Fibroblast of lung (primary cell): ENCODE measurements at regions not wholly inside any gene's neighbourhood (a gene's known extent, or its start where the extent isn't known, plus 50 kb on each side); places are given as distances from the start of the nearest gene placed in this dataset.

Experiments
- DNase-seq, 2 donors: peaks; one replicate each; pipeline versions ENCODE4 v3.0.0 to v3.0.0-alpha.2; 2010; ENCODE audit warnings: low read depth in 2 of 2
- H2AFZ ChIP-seq: 2 replicates; pipeline ENCODE4 v1.5.1; 2012; ENCODE audit warnings: low read length, control low read depth, inconsistent platforms
- H3K27ac ChIP-seq: 2 replicates; pipeline ENCODE4 v1.5.1; 2011; ENCODE audit warnings: low read length, control low read depth; ENCODE audit not compliant: insufficient read depth
- H3K27me3 ChIP-seq: 2 replicates; pipeline ENCODE4 v1.5.1; 2011; ENCODE audit warnings: mild to moderate bottlenecking, low read length; ENCODE audit not compliant: control insufficient read depth, insufficient read depth
- H3K36me3 ChIP-seq: 2 replicates; pipeline ENCODE4 v1.5.1; 2011; ENCODE audit warnings: low read length; ENCODE audit not compliant: control insufficient read depth, insufficient read depth
- H3K4me1 ChIP-seq: 2 replicates; pipeline ENCODE4 v1.5.1; 2011; ENCODE audit warnings: low read length; ENCODE audit not compliant: control insufficient read depth, insufficient read depth; ENCODE audit errors: extremely low read depth
- H3K4me2 ChIP-seq: 2 replicates; pipeline ENCODE4 v1.5.1; 2011; ENCODE audit warnings: low read length, control low read depth; ENCODE audit not compliant: insufficient read depth; ENCODE audit errors: extremely low read depth
- H3K4me3 ChIP-seq, 4 experiments: fragments of 200-600 bp in 1 of 4; sonication (generic) in 1 of 4; replicated peaks in 1 of 4; 2 replicates each; pipeline ENCODE4 v1.5.1; 2011 to 2016; ENCODE audit warnings: low read length in 4 of 4, low read depth in 3 of 4, mild to moderate bottlenecking in 3 of 4, control low read depth in 2 of 4, inconsistent platforms in 1 of 4, mixed read lengths in 1 of 4; ENCODE audit not compliant: insufficient read depth in 1 of 4; ENCODE audit errors: control extremely low read depth in 1 of 4
- H3K79me2 ChIP-seq: 2 replicates; pipeline ENCODE4 v1.5.1; 2012; ENCODE audit warnings: mild to moderate bottlenecking, low read length, inconsistent platforms; ENCODE audit not compliant: control insufficient read depth, insufficient read depth
- H3K9ac ChIP-seq: 2 replicates; pipeline ENCODE4 v1.5.1; 2011; ENCODE audit warnings: mild to moderate bottlenecking, low read length, control low read depth; ENCODE audit not compliant: insufficient read depth
- H3K9me3 ChIP-seq: 2 replicates; pipeline ENCODE4 v1.5.1; 2012; ENCODE audit warnings: low read depth, low read length; ENCODE audit not compliant: control insufficient read depth, insufficient read depth
- H4K20me1 ChIP-seq: 2 replicates; pipeline ENCODE4 v1.5.1; 2011; ENCODE audit warnings: low read length; ENCODE audit not compliant: control insufficient read depth, insufficient read depth; ENCODE audit errors: extremely low read depth
- CTCF ChIP-seq, 2 donors: IDR thresholded peaks in 1 of 2; conservative IDR thresholded peaks in 1 of 2; 1 replicate in 1 of 2; 2 replicates in 1 of 2; pipeline ENCODE4 v1.5.1; 2011 to 2012; ENCODE audit warnings: low read length in 2 of 2, control low read depth in 1 of 2, inconsistent platforms in 1 of 2, low read depth in 1 of 2, mild to moderate bottlenecking in 1 of 2
- EZH2 ChIP-seq: IDR thresholded peaks from 2 replicates; pipeline ENCODE4 v1.5.1; 2012; ENCODE audit warnings: low read length, control low read depth, mild to moderate bottlenecking; ENCODE audit errors: missing control alignments

GRCh38 chr4:142976482-142976881, 130.4 kb upstream of the INPP4B start:
- no peak for TF ChIP-seq EZH2
- no peak for TF ChIP-seq CTCF (conservative IDR thresholded peaks at IDR 0.05 in 1 of 2, IDR thresholded peaks at IDR 0.05 in 1 of 2; ENCODE audit: low read depth in 1 of 2, low read length in 2 of 2)
- Histone ChIP-seq H3K9ac (no peak overlapping the region), H4K20me1 (no peaks in the 10 kb centered on the region), H3K9me3 (no peaks in the 10 kb centered on the region), H3K4me1 (no peaks in the 10 kb centered on the region), H3K79me2 (no peaks in the 10 kb centered on the region), H3K27ac (no peak overlapping the region), H2AFZ (no peak overlapping the region), H3K27me3 (no peaks in the 10 kb centered on the region), H3K4me2 (no peak overlapping the region), H3K4me3 (no peak overlapping the region), H3K36me3 (no peaks in the 10 kb centered on the region)
- DNase-seq = no peak

DNA sequence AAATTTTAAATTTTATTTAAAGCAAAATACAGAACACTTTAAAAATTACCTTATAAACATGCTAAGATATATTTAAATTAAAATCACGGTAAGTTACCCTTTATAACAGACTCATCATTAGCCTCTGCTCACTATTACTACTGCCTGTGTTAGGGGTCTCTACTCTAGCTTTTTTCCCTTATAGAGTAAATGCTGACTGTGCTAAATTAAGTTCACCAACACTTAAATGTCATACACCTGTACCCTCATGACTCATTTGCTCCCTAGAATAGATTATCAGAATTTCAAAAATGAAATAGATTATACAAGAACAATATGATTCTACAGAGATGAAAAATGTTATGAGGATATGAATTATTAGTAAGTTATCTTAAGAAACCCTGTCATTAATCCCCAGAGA, 131.1 kb upstream of the INPP4B start:
- Histone ChIP-seq H3K4me3 (no peak overlapping the region), H3K4me1 (no peaks in the 10 kb centered on the region), H3K9me3 (no peaks in the 10 kb centered on the region), H4K20me1 (no peaks in the 10 kb centered on the region), H3K79me2 (no peaks in the 10 kb centered on the region), H3K9ac (no peak overlapping the region), H2AFZ (no peak overlapping the region), H3K36me3 (no peaks in the 10 kb centered on the region), H3K27ac (no peak overlapping the region), H3K4me2 (no peak overlapping the region), H3K27me3 (no peaks in the 10 kb centered on the region)
- no peak for DNase-seq
- no peak for TF ChIP-seq EZH2
- no peak for TF ChIP-seq CTCF (conservative IDR thresholded peaks at IDR 0.05 in 1 of 2, IDR thresholded peaks at IDR 0.05 in 1 of 2; ENCODE audit: low read depth in 1 of 2, low read length in 2 of 2)

DNA sequence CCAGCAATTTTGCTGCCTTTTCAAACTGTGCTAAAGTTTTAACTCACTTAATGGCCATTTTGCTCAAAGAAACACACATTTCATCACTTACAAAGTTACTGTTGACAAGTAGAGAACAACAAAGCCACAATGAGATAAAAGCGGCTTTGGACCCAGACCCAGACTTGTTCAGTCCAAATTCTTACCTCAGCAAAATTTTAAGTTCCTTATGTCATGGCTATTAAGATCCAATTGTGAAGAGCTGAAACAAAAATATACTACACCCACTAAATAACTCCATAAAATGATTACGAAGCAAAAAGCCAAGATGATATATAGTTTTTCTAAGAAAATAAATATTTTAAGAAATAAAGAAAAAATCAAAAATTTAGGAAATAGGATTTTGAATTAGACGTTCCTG, 137.0 kb upstream of the INPP4B start:
- TF ChIP-seq EZH2 = no peak
- no peak for TF ChIP-seq CTCF (conservative IDR thresholded peaks at IDR 0.05 in 1 of 2, IDR thresholded peaks at IDR 0.05 in 1 of 2; ENCODE audit: low read depth in 1 of 2, low read length in 2 of 2)
- no peaks in the 10 kb centered on the region for H3K36me3 ChIP-seq
- no peak overlapping the region for H3K9ac ChIP-seq
- H3K27ac ChIP-seq = no peak overlapping the region
- no peaks in the 10 kb centered on the region for H3K4me1 ChIP-seq
- no peak for DNase-seq
- no peak overlapping the region for H3K4me3 ChIP-seq
- H3K4me2 ChIP-seq = no peak overlapping the region
- H3K9me3 ChIP-seq = no peaks in the 10 kb centered on the region
- no peaks in the 10 kb centered on the region for H3K27me3 ChIP-seq
- H4K20me1 ChIP-seq = no peaks in the 10 kb centered on the region
- no peaks in the 10 kb centered on the region for H3K79me2 ChIP-seq
- no peak overlapping the region for H2AFZ ChIP-seq
